Loucy (cell line): ENCODE measurements at regions not wholly inside any gene's neighbourhood (a gene's known extent, or its start where the extent isn't known, plus 50 kb on each side); places are given as distances from the start of the nearest gene placed in this dataset.

Source experiments
- H2AFZ ChIP-seq: fragments of 200-600 bp; sonication (generic); 2 replicates; pipeline ENCODE4 v1.6.0; 2016; ENCODE audit warnings: antibody characterized with exemption, mild to moderate bottlenecking, low read length, moderate library complexity
- H3F3A ChIP-seq: fragments of 200-600 bp; 2 replicates; pipeline ENCODE4 v1.6.0; 2016; ENCODE audit warnings: antibody characterized with exemption, low read depth, mild to moderate bottlenecking
- H3K27me3 ChIP-seq: fragments of 200-600 bp; sonication (generic); 2 replicates; pipeline ENCODE4 v1.6.1; 2014; ENCODE audit warnings: low read length, mild to moderate bottlenecking; ENCODE audit not compliant: insufficient read depth, poor library complexity, severe bottlenecking
- H3K36me3 ChIP-seq: fragments of 200-600 bp; sonication (generic); 2 replicates; pipeline ENCODE4 v1.6.1; 2016; ENCODE audit warnings: low read length; ENCODE audit not compliant: insufficient read depth
- H3K4me1 ChIP-seq: fragments of 200-600 bp; sonication (generic); 2 replicates; pipeline ENCODE4 v1.5.1; 2014; ENCODE audit warnings: low read length, mild to moderate bottlenecking; ENCODE audit not compliant: insufficient read depth, poor library complexity, severe bottlenecking
- H3K4me2 ChIP-seq: fragments of 200-600 bp; sonication (generic); 2 replicates; pipeline ENCODE4 v1.6.0; 2014; ENCODE audit warnings: antibody characterized with exemption, low read length, low read depth, mild to moderate bottlenecking; ENCODE audit not compliant: poor library complexity, severe bottlenecking
- H3K4me3 ChIP-seq: fragments of 200-600 bp; sonication (generic); 2 replicates; pipeline ENCODE4 v1.5.1; 2014; ENCODE audit warnings: low read length, mild to moderate bottlenecking, mixed read lengths; ENCODE audit not compliant: poor library complexity, severe bottlenecking
- H3K79me2 ChIP-seq: fragments of 200-600 bp; sonication (generic); 2 replicates; pipeline ENCODE4 v1.6.1; 2014; ENCODE audit warnings: low read length; ENCODE audit not compliant: insufficient read depth
- H3K9ac ChIP-seq: fragments of 200-600 bp; sonication (generic); 2 replicates; pipeline ENCODE4 v1.6.0; 2014; ENCODE audit warnings: mild to moderate bottlenecking, low read depth, low read length, moderate library complexity; ENCODE audit not compliant: poor library complexity, severe bottlenecking
- H3K9me2 ChIP-seq: fragments of 200-600 bp; sonication (generic); replicated peaks from 2 replicates; pipeline ENCODE4 v1.6.1; 2016; ENCODE audit warnings: low read depth, low read length, mixed read lengths
- H3K9me3 ChIP-seq: fragments of 200-600 bp; sonication (generic); 2 replicates; pipeline ENCODE4 v1.6.1; 2014; ENCODE audit warnings: mild to moderate bottlenecking, antibody characterized with exemption, low read length, low read depth; ENCODE audit not compliant: insufficient read depth
- H4K20me1 ChIP-seq: fragments of 200-600 bp; sonication (generic); 2 replicates; pipeline ENCODE4 v1.6.0; 2014; ENCODE audit warnings: antibody characterized with exemption, low read length, mild to moderate bottlenecking; ENCODE audit not compliant: insufficient read depth, poor library complexity, severe bottlenecking
- CTCF ChIP-seq: fragments of 200-600 bp; sonication (generic); conservative IDR thresholded peaks from 2 replicates; pipeline ENCODE4 v1.5.1; 2014; ENCODE audit warnings: mild to moderate bottlenecking, antibody characterized with exemption, low read length
- EZH2phosphoT487 ChIP-seq: fragments of 200-600 bp; IDR thresholded peaks from 2 replicates; pipeline ENCODE4 v1.6.1; 2018; ENCODE audit warnings: antibody characterized with exemption, mild to moderate bottlenecking, moderate library complexity, borderline replicate concordance

GRCh38 chrX:68934421-68934820 is 105.6 kb downstream of the EFNB1 start:
- no peak overlapping the region for H3K4me3 ChIP-seq
- no peaks in the 10 kb centered on the region for H4K20me1 ChIP-seq
- no peaks in the 10 kb centered on the region for H3K9me2 ChIP-seq
- H3K9ac ChIP-seq, result no peak overlapping the region
- H3F3A ChIP-seq, result no peaks in the 10 kb centered on the region
- no peak overlapping the region for H2AFZ ChIP-seq
- H3K9me3 ChIP-seq, result no peaks in the 10 kb centered on the region
- H3K27me3 ChIP-seq, result no peaks in the 10 kb centered on the region
- no peak overlapping the region for H3K4me2 ChIP-seq
- peaks cover 5% of the 10 kb centered on the region for H3K4me1 ChIP-seq
- no peaks in the 10 kb centered on the region for H3K36me3 ChIP-seq
- no peak for TF ChIP-seq EZH2phosphoT487
- TF ChIP-seq CTCF, result no peak
- no peaks in the 10 kb centered on the region for H3K79me2 ChIP-seq

GRCh38 chrX:68932611-68933010 is 103.8 kb downstream of the EFNB1 start:
- no peak overlapping the region for H3K4me2 ChIP-seq
- no peaks in the 10 kb centered on the region for H3K79me2 ChIP-seq
- H2AFZ ChIP-seq, result no peak overlapping the region
- H3K4me3 ChIP-seq, result no peak overlapping the region
- no peaks in the 10 kb centered on the region for H3F3A ChIP-seq
- peaks cover 5% of the 10 kb centered on the region for H3K4me1 ChIP-seq
- H3K27me3 ChIP-seq, result no peaks in the 10 kb centered on the region
- H3K9me3 ChIP-seq, result no peaks in the 10 kb centered on the region
- no peaks in the 10 kb centered on the region for H3K36me3 ChIP-seq
- no peaks in the 10 kb centered on the region for H3K9me2 ChIP-seq
- H3K9ac ChIP-seq, result no peak overlapping the region
- TF ChIP-seq CTCF (no peak), EZH2phosphoT487 (no peak)
- H4K20me1 ChIP-seq, result no peaks in the 10 kb centered on the region

- no peaks in the 10 kb centered on the region for H3K36me3 ChIP-seq
- no peak overlapping the region for H3K4me2 ChIP-seq
- TF ChIP-seq CTCF, result no peak
- no peak for TF ChIP-seq EZH2phosphoT487
- H3K9me3 ChIP-seq, result no peaks in the 10 kb centered on the region
- H3K4me3 ChIP-seq, result no peak overlapping the region
- H4K20me1 ChIP-seq, result no peaks in the 10 kb centered on the region
- H2AFZ ChIP-seq, result no peak overlapping the region
- H3K4me1 ChIP-seq, result peaks cover 5% of the 10 kb centered on the region
- no peaks in the 10 kb centered on the region for H3K9me2 ChIP-seq
- H3F3A ChIP-seq, result no peaks in the 10 kb centered on the region
- no peak overlapping the region for H3K9ac ChIP-seq
- H3K79me2 ChIP-seq, result no peaks in the 10 kb centered on the region
- H3K27me3 ChIP-seq, result no peaks in the 10 kb centered on the region
Observed at GRCh38 chrX:68931345-68931744, 102.5 kb downstream of the EFNB1 start.
